Vagina (tissue), 2 donors: ENCODE measurements at regions not wholly inside any gene's neighbourhood (a gene's known extent, or its start where the extent isn't known, plus 50 kb on each side); places are given as distances from the start of the nearest gene placed in this dataset.

Experiments
- DNase-seq, 2 donors: peaks; one replicate each; pipeline ENCODE4 v3.0.0-alpha.2; 2017; ENCODE audit errors: extremely low spot score in 2 of 2
- H3K27ac ChIP-seq: fragments of 200-600 bp; sonication (generic); one replicate; pipeline ENCODE4 v1.5.1; 2019
- H3K27me3 ChIP-seq: fragments of 200-600 bp; sonication (generic); one replicate; pipeline ENCODE4 v1.5.1; 2019
- H3K36me3 ChIP-seq, 2 donors: fragments of 200-600 bp; sonication (generic); one replicate each; pipeline ENCODE4 v1.5.1; 2017 to 2019
- H3K4me1 ChIP-seq: fragments of 200-600 bp; sonication (generic); one replicate; pipeline ENCODE4 v1.5.1; 2019
- H3K4me3 ChIP-seq, 2 donors: fragments of 200-600 bp; sonication (generic); 1 replicate in 1 of 2; 2 replicates in 1 of 2; pipeline ENCODE4 v1.5.1; 2016 to 2019
- H3K9me3 ChIP-seq: fragments of 200-600 bp; sonication (generic); one replicate; pipeline ENCODE4 v1.5.1; 2019
- CTCF ChIP-seq, 3 experiments: fragments of 450-650 bp in 2 of 3; fragments of 200-600 bp in 1 of 3; sonication (generic) in 1 of 3; IDR thresholded peaks; one replicate each; pipeline ENCODE4 v1.5.1; 2017 to 2019; ENCODE audit warnings: antibody characterized with exemption in 3 of 3, mild to moderate bottlenecking in 2 of 3, moderate library complexity in 2 of 3
- POLR2A ChIP-seq, 2 donors: fragments of 450-650 bp; IDR thresholded peaks; one replicate each; pipeline ENCODE4 v1.6.1; 2017; ENCODE audit warnings: antibody characterized with exemption in 2 of 2, mild to moderate bottlenecking in 2 of 2, moderate library complexity in 2 of 2
- POLR2AphosphoS5 ChIP-seq, 2 donors: sonication (generic); formaldehyde crosslinking; IDR thresholded peaks; one replicate each; pipeline ENCODE4 v1.9.0; 2017; ENCODE audit warnings: antibody characterized with exemption in 2 of 2, mild to moderate bottlenecking in 2 of 2, low read depth in 1 of 2; ENCODE audit not compliant: insufficient read depth in 1 of 2
- intact Hi-C: fragments of 100-400 bp; cut with DNase I; formaldehyde crosslinking; loops from one replicate; pipeline ENCODE4 v1.15.1; 2023

DNA sequence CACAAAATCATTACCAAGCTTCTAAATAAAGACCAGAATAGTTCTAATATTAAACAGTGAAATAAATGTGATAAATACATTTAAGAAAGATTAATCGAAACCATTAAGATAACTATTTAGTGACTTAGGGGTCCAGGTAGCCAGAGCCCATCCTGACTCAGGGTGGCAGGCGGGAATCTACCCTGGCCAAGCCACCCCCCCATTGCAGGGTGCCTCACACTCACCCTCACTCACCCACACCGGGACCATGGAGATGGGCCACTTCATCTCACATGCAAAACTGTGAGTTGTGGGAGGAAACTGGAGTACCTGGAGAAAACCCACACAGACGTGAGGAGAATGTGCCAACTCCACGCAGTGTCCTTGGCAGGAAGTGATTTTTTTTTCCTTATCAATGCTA lies 237.6 kb upstream of the HAND2 start:
- Histone ChIP-seq H3K36me3 (no peaks in the 10 kb centered on the region), H3K9me3 (no peaks in the 10 kb centered on the region), H3K4me3 (no peak overlapping the region), H3K27ac (no peak overlapping the region), H3K27me3 (no peaks in the 10 kb centered on the region), H3K4me1 (no peaks in the 10 kb centered on the region)
- intact Hi-C loops = no loop called here
- TF ChIP-seq CTCF (IDR thresholded peaks at IDR 0.05) (no peak), POLR2AphosphoS5 (IDR thresholded peaks at IDR 0.05; ENCODE audit: insufficient read depth in 1 of 2, low read depth in 1 of 2) (no peak), POLR2A (IDR thresholded peaks at IDR 0.05) (no peak)
- no peak for DNase-seq

DNA sequence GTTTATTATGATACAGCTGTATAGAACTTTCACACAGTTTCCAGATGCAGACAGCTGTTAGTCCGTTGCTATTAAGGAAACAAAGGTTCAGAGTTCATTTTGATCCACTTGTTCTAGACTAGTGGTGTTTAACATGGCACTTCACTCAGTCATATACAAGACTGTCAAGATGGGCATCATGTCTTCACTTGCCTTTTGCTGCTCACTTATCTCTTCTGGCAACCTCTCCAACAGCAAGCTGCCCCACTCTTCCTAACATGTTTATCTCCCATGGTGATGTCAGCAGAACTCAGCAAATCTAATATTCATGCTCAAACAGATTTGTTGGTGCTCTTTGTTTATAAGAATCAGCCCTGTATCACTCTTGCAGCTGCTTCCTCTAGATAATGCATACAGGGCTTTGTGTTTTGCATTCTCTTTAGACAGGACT lies 236.2 kb upstream of the HAND2 start:
- H3K4me3 ChIP-seq = no peak overlapping the region
- no peaks in the 10 kb centered on the region for H3K36me3 ChIP-seq
- DNase-seq = no peak
- no peaks in the 10 kb centered on the region for H3K27me3 ChIP-seq
- TF ChIP-seq CTCF (IDR thresholded peaks at IDR 0.05) (no peak), POLR2AphosphoS5 (IDR thresholded peaks at IDR 0.05; ENCODE audit: insufficient read depth in 1 of 2, low read depth in 1 of 2) (no peak), POLR2A (IDR thresholded peaks at IDR 0.05) (no peak)
- intact Hi-C loops = no loop called here
- no peak overlapping the region for H3K27ac ChIP-seq
- no peaks in the 10 kb centered on the region for H3K9me3 ChIP-seq
- no peaks in the 10 kb centered on the region for H3K4me1 ChIP-seq

- Histone ChIP-seq H3K36me3 (no peaks in the 10 kb centered on the region), H3K9me3 (no peaks in the 10 kb centered on the region), H3K4me1 (no peaks in the 10 kb centered on the region), H3K27me3 (no peaks in the 10 kb centered on the region), H3K27ac (no peak overlapping the region), H3K4me3 (no peak overlapping the region)
- intact Hi-C loops = no loop called here
- DNase-seq = no peak
- TF ChIP-seq POLR2A (IDR thresholded peaks at IDR 0.05) (no peak), CTCF (IDR thresholded peaks at IDR 0.05) (no peak), POLR2AphosphoS5 (IDR thresholded peaks at IDR 0.05; ENCODE audit: insufficient read depth in 1 of 2, low read depth in 1 of 2) (no peak)
Measured at GRCh38 chr4:173765751-173766150, 235.7 kb upstream of the HAND2 start.

DNA sequence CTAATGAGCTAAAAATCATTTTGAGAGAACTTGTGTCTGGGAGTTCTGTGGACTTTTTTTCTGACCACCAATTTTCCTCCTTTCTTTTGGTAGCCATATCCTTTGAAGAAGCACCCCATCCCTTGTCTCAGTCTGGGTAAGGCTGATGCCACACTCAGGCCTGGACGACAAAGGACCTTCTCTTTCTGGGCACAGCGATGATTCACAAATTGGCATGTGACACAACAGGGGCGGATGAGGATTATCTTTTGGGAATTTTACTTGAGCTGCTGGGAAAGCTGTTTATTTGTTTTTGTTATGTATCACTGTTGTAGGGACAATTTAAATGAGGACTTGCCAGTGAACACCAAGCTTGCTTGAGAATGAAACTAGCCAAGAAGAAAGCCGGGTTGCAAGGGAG lies 233.4 kb upstream of the HAND2 start:
- no peaks in the 10 kb centered on the region for H3K27me3 ChIP-seq
- H3K36me3 ChIP-seq = no peaks in the 10 kb centered on the region
- TF ChIP-seq POLR2AphosphoS5 (IDR thresholded peaks at IDR 0.05; ENCODE audit: insufficient read depth in 1 of 2, low read depth in 1 of 2) = no peak
- no peak for TF ChIP-seq POLR2A (IDR thresholded peaks at IDR 0.05)
- TF ChIP-seq CTCF (IDR thresholded peaks at IDR 0.05) = no peak
- no peaks in the 10 kb centered on the region for H3K4me1 ChIP-seq
- no peak overlapping the region for H3K27ac ChIP-seq
- no peak overlapping the region for H3K4me3 ChIP-seq
- no peaks in the 10 kb centered on the region for H3K9me3 ChIP-seq
- no peak for DNase-seq
- intact Hi-C loops = no loop called here

- intact Hi-C loops = no loop called here
- no peaks in the 10 kb centered on the region for H3K9me3 ChIP-seq
- TF ChIP-seq POLR2AphosphoS5 (IDR thresholded peaks at IDR 0.05; ENCODE audit: insufficient read depth in 1 of 2, low read depth in 1 of 2) = no peak
- TF ChIP-seq POLR2A (IDR thresholded peaks at IDR 0.05) = no peak
- no peak for TF ChIP-seq CTCF (IDR thresholded peaks at IDR 0.05)
- no peak overlapping the region for H3K4me3 ChIP-seq
- H3K27ac ChIP-seq = no peak overlapping the region
- no peaks in the 10 kb centered on the region for H3K27me3 ChIP-seq
- no peaks in the 10 kb centered on the region for H3K36me3 ChIP-seq
- no peak for DNase-seq
- no peaks in the 10 kb centered on the region for H3K4me1 ChIP-seq
Measured at GRCh38 chr4:173761938-173762337, 231.9 kb upstream of the HAND2 start.
